Upper lobe of right lung (tissue), 1 donor: ENCODE measurements at regions not wholly inside any gene's neighbourhood (a gene's known extent, or its start where the extent isn't known, plus 50 kb on each side); places are given as distances from the start of the nearest gene placed in this dataset.
A peak's percentile ranks its signal among the peaks of the same experiment; 100 is the strongest.

Experiments used
- ATAC-seq: fragments of 200-7000 bp; cut with Tn5 transposase; one replicate; pipeline ENCODE4 v1.9.1; 2020; ENCODE audit warnings: mild to moderate bottlenecking, moderate library complexity
- DNase-seq: peaks from one replicate; pipeline ENCODE4 v3.0.0-alpha.2; 2020
- H3K27ac ChIP-seq: fragments of 200-600 bp; one replicate; pipeline ENCODE4 v1.8.0; 2022
- H3K27me3 ChIP-seq: fragments of 200-600 bp; one replicate; pipeline ENCODE4 v1.8.0; 2022; ENCODE audit warnings: mild to moderate bottlenecking
- H3K36me3 ChIP-seq: fragments of 200-600 bp; one replicate; pipeline ENCODE4 v1.8.0; 2022
- H3K4me1 ChIP-seq: fragments of 200-600 bp; one replicate; pipeline ENCODE4 v1.8.0; 2022
- H3K4me3 ChIP-seq: fragments of 200-600 bp; one replicate; pipeline ENCODE4 v1.8.0; 2022; ENCODE audit warnings: mild to moderate bottlenecking
- H3K9me3 ChIP-seq: fragments of 200-600 bp; one replicate; pipeline ENCODE4 v1.8.0; 2022
- CTCF ChIP-seq: fragments of 200-600 bp; IDR thresholded peaks from one replicate; pipeline ENCODE4 v1.8.0; 2022; ENCODE audit warnings: antibody characterized with exemption
- intact Hi-C: fragments of 100-400 bp; cut with DNase I; formaldehyde crosslinking; loops from one replicate; pipeline ENCODE4 v1.11.0; 2022
- donor health status: DM: no; HTN: yes; CAD: no; lungs with severe emphysema.

GRCh38 chr9:95718263-95718662 lies 157.2 kb upstream of the ERCC6L2 start:
- H3K27me3 ChIP-seq, result no peaks in the 10 kb centered on the region
- H3K9me3 ChIP-seq, result no peaks in the 10 kb centered on the region
- H3K4me1 ChIP-seq, result no peaks in the 10 kb centered on the region
- intact Hi-C loops, result no loop called here
- TF ChIP-seq CTCF, result no peak
- H3K27ac ChIP-seq, result no peak overlapping the region
- DNase-seq, result no peak
- H3K36me3 ChIP-seq, result no peaks in the 10 kb centered on the region
- no peak for ATAC-seq
- no peak overlapping the region for H3K4me3 ChIP-seq

GRCh38 chr9:95715868-95716435 lies 159.5 kb upstream of the ERCC6L2 start:
- DNase-seq, result no peak
- peak; percentile 23 for ATAC-seq
- H3K9me3 ChIP-seq, result no peaks in the 10 kb centered on the region
- H3K4me1 ChIP-seq, result no peaks in the 10 kb centered on the region
- no peak for TF ChIP-seq CTCF
- intact Hi-C loops, result no loop called here
- no peaks in the 10 kb centered on the region for H3K27me3 ChIP-seq
- no peak overlapping the region for H3K4me3 ChIP-seq
- no peak overlapping the region for H3K27ac ChIP-seq
- H3K36me3 ChIP-seq, result no peaks in the 10 kb centered on the region

- Histone ChIP-seq H3K4me3 (no peak overlapping the region), H3K4me1 (no peaks in the 10 kb centered on the region), H3K9me3 (no peaks in the 10 kb centered on the region), H3K27ac (no peak overlapping the region), H3K27me3 (no peaks in the 10 kb centered on the region), H3K36me3 (no peaks in the 10 kb centered on the region)
- no peak for DNase-seq
- intact Hi-C loops, result no loop called here
- peak; percentile 29 for ATAC-seq
- no peak for TF ChIP-seq CTCF
These were observed 165.0 kb upstream of the ERCC6L2 start for GRCh38 chr9:95710446-95710845.

- H3K4me1 ChIP-seq, result no peaks in the 10 kb centered on the region
- no peak for TF ChIP-seq CTCF
- H3K9me3 ChIP-seq, result no peaks in the 10 kb centered on the region
- H3K27me3 ChIP-seq, result no peaks in the 10 kb centered on the region
- intact Hi-C loops, result no loop called here
- H3K36me3 ChIP-seq, result no peaks in the 10 kb centered on the region
- H3K4me3 ChIP-seq, result no peak overlapping the region
- DNase-seq (no peak), ATAC-seq (no peak)
- H3K27ac ChIP-seq, result no peak overlapping the region
These were observed 178.8 kb upstream of the ERCC6L2 start for GRCh38 chr9:95696701-95697100.

- Histone ChIP-seq H3K27ac (no peak overlapping the region), H3K36me3 (no peaks in the 10 kb centered on the region), H3K27me3 (no peaks in the 10 kb centered on the region), H3K9me3 (no peaks in the 10 kb centered on the region), H3K4me3 (no peak overlapping the region), H3K4me1 (no peaks in the 10 kb centered on the region)
- intact Hi-C loops, result no loop called here
- TF ChIP-seq CTCF, result no peak
- DNase-seq, result no peak
- ATAC-seq, result no peak
These were observed 174.7 kb upstream of the PTCH1 start for GRCh38 chr9:95691435-95691834.

GRCh38 chr9:95689669-95690068 lies 172.9 kb upstream of the PTCH1 start:
- H3K36me3 ChIP-seq, result no peaks in the 10 kb centered on the region
- intact Hi-C loops, result no loop called here
- no peak for TF ChIP-seq CTCF
- no peaks in the 10 kb centered on the region for H3K27me3 ChIP-seq
- no peak overlapping the region for H3K27ac ChIP-seq
- ATAC-seq (no peak), DNase-seq (no peak)
- H3K4me3 ChIP-seq, result no peak overlapping the region
- H3K9me3 ChIP-seq, result no peaks in the 10 kb centered on the region
- no peaks in the 10 kb centered on the region for H3K4me1 ChIP-seq
